Bronchial epithelial cell (primary cell): ENCODE measurements at regions not wholly inside any gene's neighbourhood (a gene's known extent, or its start where the extent isn't known, plus 50 kb on each side); places are given as distances from the start of the nearest gene placed in this dataset.
"Not testable (repeated sequence)": the region's sequence is repeated elsewhere in the genome, so short reads cannot be mapped to it uniquely, and the experiment has no call there.

Source experiments
- DNase-seq: peaks from one replicate; pipeline ENCODE4 v3.0.0-alpha.2; 2010; ENCODE audit warnings: low read depth
- FAIRE-seq: peaks from 2 replicates; lab custom pipeline; 2011; peaks lifted over from hg19 to GRCh38; lab: Jason Lieb, UNC
- H3K27me3 ChIP-seq: 2 replicates; pipeline ENCODE4 v1.5.1; 2011; ENCODE audit warnings: low read length; ENCODE audit not compliant: control insufficient read depth, insufficient read depth
- H3K36me3 ChIP-seq: 2 replicates; pipeline ENCODE4 v1.5.1; 2011; ENCODE audit warnings: low read length; ENCODE audit not compliant: control insufficient read depth, insufficient read depth
- H3K4me3 ChIP-seq: 2 replicates; pipeline ENCODE4 v1.5.1; 2011; ENCODE audit warnings: mild to moderate bottlenecking, low read depth, low read length, control low read depth
- CTCF ChIP-seq: IDR thresholded peaks from 2 replicates; pipeline ENCODE4 v1.5.1; 2011; ENCODE audit warnings: mild to moderate bottlenecking, moderate library complexity, low read length, control low read depth, inconsistent platforms; ENCODE audit not compliant: insufficient read depth, severe bottlenecking

DNA sequence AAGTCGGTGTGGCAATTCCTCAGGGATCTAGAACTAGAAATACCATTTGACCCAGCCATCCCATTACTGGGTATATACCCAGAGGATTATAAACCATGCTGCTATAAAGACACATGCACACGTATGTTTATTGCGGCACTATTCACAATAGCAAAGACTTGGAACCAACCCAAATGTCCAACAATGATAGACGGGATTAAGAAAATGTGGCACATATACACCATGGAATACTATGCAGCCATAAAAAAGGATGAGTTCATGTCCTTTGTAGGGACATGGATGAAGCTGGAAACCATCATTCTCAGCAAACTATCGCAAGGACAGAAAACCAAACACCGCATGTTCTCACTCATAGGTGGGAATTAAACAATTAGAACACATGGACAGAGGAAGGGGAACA lies 80.6 kb upstream of the ST3GAL5 start:
- not testable (repeated sequence) for H3K4me3 ChIP-seq, H3K27me3 ChIP-seq, H3K36me3 ChIP-seq, DNase-seq, FAIRE-seq

DNA sequence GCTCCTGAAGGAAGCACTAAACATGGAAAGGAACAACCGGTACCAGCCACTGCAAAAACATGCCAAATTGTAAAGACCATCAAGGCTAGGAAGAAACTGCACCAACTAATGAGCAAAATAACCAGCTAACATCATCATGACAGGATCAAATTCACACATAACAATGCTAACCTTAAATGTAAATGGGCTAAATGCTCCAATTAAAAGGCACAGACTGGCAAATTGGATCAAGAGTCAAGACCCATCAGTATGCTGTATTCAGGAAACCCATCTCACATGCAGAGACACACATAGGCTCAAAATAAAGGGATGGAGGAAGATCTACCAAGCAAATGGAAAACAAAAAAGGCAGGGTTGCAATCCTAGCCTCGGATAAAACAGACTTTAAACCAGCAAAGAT lies 77.0 kb upstream of the ST3GAL5 start:
- not testable (repeated sequence) for DNase-seq, FAIRE-seq, H3K27me3 ChIP-seq, H3K4me3 ChIP-seq, H3K36me3 ChIP-seq

- H3K36me3 ChIP-seq, H3K4me3 ChIP-seq, FAIRE-seq, H3K27me3 ChIP-seq: not testable (repeated sequence)
- DNase-seq: peak; percentile 66
Observed at GRCh38 chr2:85963747-85964418, 75.1 kb upstream of the ST3GAL5 start.

GRCh38 chr2:85963068-85963467 lies 74.3 kb upstream of the ST3GAL5 start:
- FAIRE-seq (no peak), DNase-seq (no peak)
- no peak for TF ChIP-seq CTCF

DNA sequence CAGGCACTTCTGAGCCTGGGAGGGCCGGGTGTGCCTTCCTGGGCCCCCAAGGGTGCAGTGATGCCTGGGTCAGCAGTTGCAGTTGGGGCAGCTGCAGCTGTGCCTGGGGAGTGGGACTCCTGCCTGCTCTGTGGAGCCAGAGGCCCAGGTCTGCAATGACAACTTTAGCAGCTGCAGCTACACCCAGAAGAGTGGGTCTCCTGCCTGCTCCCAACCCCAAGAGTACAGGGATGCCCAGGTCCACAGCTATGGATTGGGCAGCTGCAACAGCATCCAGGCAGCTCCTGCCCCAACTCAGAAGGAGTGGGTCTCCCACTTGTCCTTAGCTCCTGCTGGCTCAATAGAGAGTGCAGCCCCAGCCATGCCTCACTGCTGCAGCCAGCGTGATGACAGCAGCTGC lies 73.0 kb upstream of the ST3GAL5 start:
- TF ChIP-seq CTCF: no peak
- FAIRE-seq: no peak
- DNase-seq: no peak
- H3K36me3 ChIP-seq: no peaks in the 10 kb centered on the region
- H3K4me3 ChIP-seq: no peak overlapping the region
- H3K27me3 ChIP-seq: no peaks in the 10 kb centered on the region

More at GRCh38 chr2:85963068-85963467, 74.3 kb upstream of the ST3GAL5 start:
- Histone ChIP-seq H3K4me3 (no peak overlapping the region), H3K36me3 (no peaks in the 10 kb centered on the region), H3K27me3 (no peaks in the 10 kb centered on the region)

DNA sequence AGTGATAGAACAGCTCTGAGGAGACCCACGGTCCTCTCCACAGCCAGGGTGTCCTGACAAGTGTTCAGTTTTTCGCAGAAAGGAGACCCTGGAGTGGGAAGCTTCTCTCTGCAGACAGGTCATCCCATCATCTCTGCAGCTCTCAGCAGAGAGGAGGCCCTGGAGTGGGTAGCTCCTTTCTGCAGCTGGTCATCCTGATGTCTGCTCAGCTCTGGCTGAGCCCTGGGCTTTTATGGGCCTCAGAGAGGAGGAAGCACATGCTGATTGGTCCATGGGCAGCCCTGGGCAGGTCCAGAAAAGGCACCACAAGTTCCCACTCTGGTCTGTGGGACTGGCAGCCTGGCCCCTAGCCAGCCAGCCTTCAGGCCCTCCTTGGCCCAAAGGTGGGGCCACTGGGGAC lies 72.3 kb upstream of the ST3GAL5 start:
- no peak overlapping the region for H3K4me3 ChIP-seq
- H3K27me3 ChIP-seq: no peaks in the 10 kb centered on the region
- FAIRE-seq (no peak), DNase-seq (no peak)
- TF ChIP-seq CTCF: no peak
- no peaks in the 10 kb centered on the region for H3K36me3 ChIP-seq

GRCh38 chr2:85959826-85960225 lies 71.0 kb upstream of the ST3GAL5 start:
- Histone ChIP-seq H3K36me3 (no peaks in the 10 kb centered on the region), H3K27me3 (no peaks in the 10 kb centered on the region), H3K4me3 (no peak overlapping the region)
- FAIRE-seq (no peak), DNase-seq (no peak)
- TF ChIP-seq CTCF: no peak
